ENCODE measurements at regions not wholly inside any gene's neighbourhood (a gene's known extent, or its start where the extent isn't known, plus 50 kb on each side); places are given as distances from the start of the nearest gene placed in this dataset.

GRCh38 chr6:43963877-43964658 is 163.2 kb downstream of the MRPL14 start:
- no peak overlapping the region for H3K4me3 ChIP-seq (ENCODE audit: low read length)
- DNase-seq (ENCODE audit: low read depth), result no peak
- TF ChIP-seq CTCF (IDR thresholded peaks at IDR 0.05; ENCODE audit: insufficient read depth, low read depth, low read length, missing control alignments), result no peak

GRCh38 chr6:43963203-43963602 is 164.0 kb downstream of the MRPL14 start:
- H3K4me3 ChIP-seq (ENCODE audit: low read length), result no peak overlapping the region
- DNase-seq (ENCODE audit: low read depth), result no peak
- no peak for TF ChIP-seq CTCF (IDR thresholded peaks at IDR 0.05; ENCODE audit: insufficient read depth, low read depth, low read length, missing control alignments)

- no peak for TF ChIP-seq CTCF (IDR thresholded peaks at IDR 0.05; ENCODE audit: insufficient read depth, low read depth, low read length, missing control alignments)
- no peak overlapping the region for H3K4me3 ChIP-seq (ENCODE audit: low read length)
- no peak for DNase-seq (ENCODE audit: low read depth)
Observed at GRCh38 chr6:43962458-43962857, 164.8 kb downstream of the MRPL14 start.

- no peak for TF ChIP-seq CTCF (IDR thresholded peaks at IDR 0.05; ENCODE audit: insufficient read depth, low read depth, low read length, missing control alignments)
- no peak for DNase-seq (ENCODE audit: low read depth)
- no peak overlapping the region for H3K4me3 ChIP-seq (ENCODE audit: low read length)
Observed at GRCh38 chr6:43957273-43957672, 170.0 kb downstream of the MRPL14 start.

GRCh38 chr6:43956478-43956877 is 170.8 kb downstream of the MRPL14 start:
- H3K4me3 ChIP-seq (ENCODE audit: low read length), result no peak overlapping the region
- no peak for DNase-seq (ENCODE audit: low read depth)
- TF ChIP-seq CTCF (IDR thresholded peaks at IDR 0.05; ENCODE audit: insufficient read depth, low read depth, low read length, missing control alignments), result no peak

GRCh38 chr6:43954311-43955131 is 172.7 kb downstream of the MRPL14 start:
- no peak for DNase-seq (ENCODE audit: low read depth)
- no peak overlapping the region for H3K4me3 ChIP-seq (ENCODE audit: low read length)
- no peak for TF ChIP-seq CTCF (IDR thresholded peaks at IDR 0.05; ENCODE audit: insufficient read depth, low read depth, low read length, missing control alignments)

Measured in epithelial cell of esophagus (primary cell).